H1 (cell line): ENCODE measurements at regions not wholly inside any gene's neighbourhood (a gene's known extent, or its start where the extent isn't known, plus 50 kb on each side); places are given as distances from the start of the nearest gene placed in this dataset.

Source experiments
- CTCF ChIA-PET: fragments of 300-600 bp; sonication (Branson Sonifier 250); formaldehyde crosslinking; loops from one replicate; lab custom pipeline; 2021; ENCODE audit not compliant: partially characterized antibody; lab: Charles Lee
- POLR2A ChIA-PET: fragments of 300-600 bp; sonication (Branson Sonifier 250); formaldehyde crosslinking; loops from one replicate; lab custom pipeline; 2021; ENCODE audit warnings: inconsistent platforms; ENCODE audit not compliant: partially characterized antibody; lab: Charles Lee
- DNase-seq, 2 experiments: peaks; one replicate each; pipeline versions ENCODE4 v3.0.0 to v3.0.0-alpha.2; 2010 to 2022; ENCODE audit warnings: low spot score in 2 of 2, low read depth in 1 of 2, mixed read lengths in 1 of 2
- FAIRE-seq: peaks from 2 replicates; lab custom pipeline; 2011; peaks lifted over from hg19 to GRCh38; lab: Jason Lieb, UNC
- H2AFZ ChIP-seq: 2 replicates; pipeline ENCODE4 v1.8.1; 2012; ENCODE audit warnings: low read length, inconsistent platforms
- H2AK5ac ChIP-seq: 2 replicates; pipeline ENCODE4 v1.6.1; 2013; ENCODE audit warnings: low read depth, low read length
- H2BK120ac ChIP-seq: replicated peaks from 2 replicates; pipeline ENCODE3; 2013; ENCODE audit warnings: low read depth, low read length, inconsistent platforms
- H2BK12ac ChIP-seq: 2 replicates; pipeline ENCODE4 v1.6.1; 2013; ENCODE audit warnings: low read depth, low read length
- H2BK15ac ChIP-seq: 2 replicates; pipeline ENCODE4 v1.6.1; 2013; ENCODE audit warnings: low read length
- H2BK20ac ChIP-seq: 2 replicates; pipeline ENCODE4 v1.6.1; 2013; ENCODE audit warnings: low read length
- H2BK5ac ChIP-seq: 2 replicates; pipeline ENCODE4 v1.6.1; 2013; ENCODE audit warnings: low read depth, low read length
- H3K14ac ChIP-seq: 2 replicates; pipeline ENCODE4 v1.6.1; 2013; ENCODE audit warnings: inconsistent platforms; ENCODE audit not compliant: insufficient read length
- H3K18ac ChIP-seq: 2 replicates; pipeline ENCODE4 v1.6.1; 2013; ENCODE audit warnings: low read length; ENCODE audit errors: extremely low read depth
- H3K23ac ChIP-seq: 2 replicates; pipeline ENCODE4 v1.6.1; 2013; ENCODE audit warnings: inconsistent platforms; ENCODE audit not compliant: insufficient read length
- H3K23me2 ChIP-seq: 2 replicates; pipeline ENCODE4 v1.6.1; 2013; ENCODE audit warnings: low read depth, low read length
- H3K27ac ChIP-seq: 2 replicates; pipeline ENCODE4 v1.6.1; 2011; ENCODE audit warnings: low read depth, low read length, inconsistent platforms
- H3K27me3 ChIP-seq, 4 experiments: replicated peaks in 1 of 4; 1 replicate in 1 of 4; 2 replicates in 3 of 4; pipeline versions ENCODE4 v1.6.1 to v1.8.1; 2011 to 2013; ENCODE audit warnings: low read length in 3 of 4, mild to moderate bottlenecking in 3 of 4, inconsistent platforms in 2 of 4, mixed read lengths in 2 of 4, moderate library complexity in 1 of 4; ENCODE audit not compliant: control insufficient read depth in 3 of 4, insufficient read depth in 3 of 4; ENCODE audit errors: extremely low read depth in 1 of 4
- H3K36me3 ChIP-seq, 4 experiments: 2 replicates each; pipeline versions ENCODE4 v1.6.1 to v1.8.1; 2011 to 2013; ENCODE audit warnings: mild to moderate bottlenecking in 4 of 4, low read length in 3 of 4, moderate library complexity in 2 of 4, control low read depth in 1 of 4, inconsistent platforms in 1 of 4; ENCODE audit not compliant: insufficient read depth in 4 of 4, control insufficient read depth in 2 of 4
- H3K4ac ChIP-seq: replicated peaks from 2 replicates; pipeline ENCODE3; 2013; ENCODE audit warnings: low read length, low read depth, mixed read lengths, inconsistent platforms; ENCODE audit not compliant: insufficient read length
- H3K4me1 ChIP-seq, 4 experiments: replicated peaks in 1 of 4; 1 replicate in 1 of 4; 2 replicates in 3 of 4; pipeline versions ENCODE4 v1.6.1 to v1.8.1; 2011 to 2013; ENCODE audit warnings: low read length in 3 of 4, inconsistent platforms in 2 of 4, mixed read lengths in 1 of 4; ENCODE audit not compliant: insufficient read depth in 4 of 4, control insufficient read depth in 3 of 4
- H3K4me2 ChIP-seq, 2 experiments: 2 replicates each; pipeline versions ENCODE4 v1.6.1 to v1.8.1; 2011 to 2013; ENCODE audit warnings: low read depth in 2 of 2, low read length in 2 of 2, control low read depth in 1 of 2, inconsistent platforms in 1 of 2, mild to moderate bottlenecking in 1 of 2; ENCODE audit not compliant: insufficient read depth in 1 of 2
- H3K4me3 ChIP-seq, 4 experiments: fragments of 200-600, 300-600 bp in 1 of 4; sonication (generic), shearing (Covaris generic), sonication (Bioruptor Twin) in 1 of 4; 2 replicates each; pipeline versions ENCODE4 v1.5.1 to v1.8.1; 2011 to 2016; ENCODE audit warnings: low read length in 4 of 4, low read depth in 3 of 4, control low read depth in 2 of 4, inconsistent platforms in 2 of 4, mild to moderate bottlenecking in 2 of 4, mixed read lengths in 1 of 4, moderate library complexity in 1 of 4; ENCODE audit not compliant: insufficient read depth in 2 of 4; ENCODE audit errors: extremely low read depth in 1 of 4
- H3K56ac ChIP-seq: replicated peaks from 2 replicates; pipeline ENCODE3; 2013; ENCODE audit warnings: low read depth, mild to moderate bottlenecking, mixed read lengths, low read length, inconsistent platforms; ENCODE audit not compliant: insufficient read length
- H3K79me1 ChIP-seq: 2 replicates; pipeline ENCODE4 v1.6.1; 2013; ENCODE audit warnings: low read depth, low read length, control low read depth
- H3K79me2 ChIP-seq, 2 experiments: 2 replicates each; pipeline versions ENCODE4 v1.6.1 to v1.8.1; 2012 to 2013; ENCODE audit warnings: low read length in 2 of 2, mild to moderate bottlenecking in 2 of 2, inconsistent platforms in 1 of 2; ENCODE audit not compliant: insufficient read depth in 2 of 2, control insufficient read depth in 1 of 2
- H3K9ac ChIP-seq, 4 experiments: replicated peaks in 1 of 4; 1 replicate in 1 of 4; 2 replicates in 3 of 4; pipeline versions ENCODE4 v1.6.1 to v1.8.1; 2011 to 2013; ENCODE audit warnings: low read depth in 3 of 4, low read length in 3 of 4, control low read depth in 2 of 4, mild to moderate bottlenecking in 2 of 4, moderate library complexity in 2 of 4, inconsistent platforms in 1 of 4; ENCODE audit errors: extremely low read depth in 1 of 4
- H3K9me3 ChIP-seq, 2 experiments: 2 replicates each; pipeline versions ENCODE4 v1.6.1 to v1.8.1; 2012 to 2013; ENCODE audit warnings: mild to moderate bottlenecking in 2 of 2, moderate library complexity in 2 of 2, control low read depth in 1 of 2, inconsistent platforms in 1 of 2, low read depth in 1 of 2, low read length in 1 of 2, mixed read lengths in 1 of 2; ENCODE audit not compliant: insufficient read depth in 2 of 2
- H4K20me1 ChIP-seq, 2 experiments: replicated peaks in 1 of 2; 2 replicates each; pipeline versions ENCODE3 to v1.8.1; 2011 to 2013; ENCODE audit warnings: inconsistent platforms in 2 of 2, low read length in 2 of 2, mild to moderate bottlenecking in 1 of 2; ENCODE audit not compliant: insufficient read depth in 2 of 2, control insufficient read depth in 1 of 2
- H4K5ac ChIP-seq: 2 replicates; pipeline ENCODE4 v1.6.1; 2013; ENCODE audit warnings: low read length, low read depth, mixed read lengths, inconsistent platforms; ENCODE audit not compliant: insufficient read length
- H4K8ac ChIP-seq: 2 replicates; pipeline ENCODE4 v1.8.0; 2013; ENCODE audit warnings: mild to moderate bottlenecking, moderate library complexity, low read length, inconsistent platforms; ENCODE audit not compliant: insufficient read depth; ENCODE audit errors: extremely low read depth
- H4K91ac ChIP-seq: replicated peaks from 2 replicates; pipeline ENCODE3; 2013; ENCODE audit warnings: low read length, mixed read lengths, inconsistent platforms; ENCODE audit not compliant: insufficient read length
- ATF3 ChIP-seq: IDR thresholded peaks from 2 replicates; pipeline ENCODE4 v1.6.1; 2011; ENCODE audit warnings: low read depth, mild to moderate bottlenecking, low read length; ENCODE audit not compliant: insufficient read depth
- MAFK ChIP-seq: IDR thresholded peaks from 2 replicates; pipeline ENCODE4 v1.6.1; 2012; ENCODE audit warnings: low read depth, mild to moderate bottlenecking, improper control_type of control experiment, low read length
- SIRT6 ChIP-seq: IDR thresholded peaks from one replicate; pipeline ENCODE4 v1.7.1; 2012; ENCODE audit warnings: low read length, inconsistent platforms
- SRF ChIP-seq: IDR thresholded peaks from 2 replicates; pipeline ENCODE4 v1.6.1; 2011; ENCODE audit warnings: mild to moderate bottlenecking, low read depth, low read length, moderate library complexity
- TAF1 ChIP-seq: IDR thresholded peaks from 2 replicates; pipeline ENCODE4 v1.6.1; 2011; ENCODE audit warnings: mild to moderate bottlenecking, low read depth, low read length
- TEAD4 ChIP-seq: IDR thresholded peaks from 2 replicates; pipeline ENCODE4 v1.6.1; 2012; ENCODE audit warnings: low read depth, low read length, inconsistent platforms, mixed read lengths
- WGBS, 2 experiments: shearing (Covaris generic) in 1 of 2; methylation state at CpG; one replicate each; pipeline versions ENCODE4 v1.1.6 to v1.1.7; 2013 to 2015; ENCODE audit warnings: low lambda C conversion rate in 2 of 2, mixed read lengths in 2 of 2, inconsistent platforms in 1 of 2, low coverage in 1 of 2, missing lambda C conversion rate in 1 of 2; ENCODE audit not compliant: insufficient replicate concordance in 2 of 2, insufficient coverage in 1 of 2, insufficient read length in 1 of 2; ENCODE audit errors: extremely low coverage in 1 of 2, missing lambda C conversion rate in 1 of 2; 5-methylcytosine and 5-hydroxymethylcytosine counted together

- H3K36me3 ChIP-seq, result no peaks in the 10 kb centered on the region
- CTCF ChIA-PET, result no interaction called here
- H3K4me1 ChIP-seq, result no peaks in the 10 kb centered on the region
- no peak overlapping the region for H2BK120ac ChIP-seq
- WGBS, 2 experiments, result 100% methylated on average over 1 of the region's 1 CpG; no CpG with 5 or more reads in 1 of the 2 experiments
- H4K20me1 ChIP-seq, result no peaks in the 10 kb centered on the region
- H2AFZ ChIP-seq, result no peak overlapping the region
- no peak for FAIRE-seq
- no peaks in the 10 kb centered on the region for H3K23me2 ChIP-seq
- H2BK5ac ChIP-seq, result no peak overlapping the region
- 0 out of 4 replicates have a peak, but pooled peaks cover 0 to 3% of the 10 kb centered on the region in 2 experiments for H3K9me3 ChIP-seq
- no peak overlapping the region for H3K56ac ChIP-seq
- no peak overlapping the region for H2BK15ac ChIP-seq
- H2AK5ac ChIP-seq, result no peak overlapping the region
- H3K4me2 ChIP-seq, result no peak overlapping the region
- no peak for DNase-seq
- no peaks in the 10 kb centered on the region for H3K79me2 ChIP-seq
- H3K4ac ChIP-seq, result no peak overlapping the region
- no peak overlapping the region for H4K5ac ChIP-seq
- no peak for TF ChIP-seq MAFK
- TF ChIP-seq SIRT6, result no peak
- TF ChIP-seq TEAD4, result no peak
- no peak for TF ChIP-seq TAF1
- TF ChIP-seq ATF3, result no peak
- no peak for TF ChIP-seq SRF
- TF ChIP-seq, all 59 proteins: peak for 0
- POLR2A ChIA-PET, result no interaction called here
- Histone ChIP-seq H2BK12ac (no peak overlapping the region), H3K27me3 (no peaks in the 10 kb centered on the region), H2BK20ac (no peak overlapping the region), H3K9ac (no peak overlapping the region), H3K23ac (no peak overlapping the region), H3K14ac (no peak overlapping the region), H4K91ac (no peak overlapping the region), H3K79me1 (no peaks in the 10 kb centered on the region), H3K4me3 (no peak overlapping the region), H4K8ac (no peak overlapping the region), H3K18ac (no peak overlapping the region), H3K27ac (no peak overlapping the region)
Measured at GRCh38 chr2:123500346-123500745, 524.7 kb upstream of the CNTNAP5 start.
